Hepatocyte (in vitro differentiated cells): ENCODE measurements at regions not wholly inside any gene's neighbourhood (a gene's known extent, or its start where the extent isn't known, plus 50 kb on each side); places are given as distances from the start of the nearest gene placed in this dataset.

Source experiments
- EZH2 ChIP-seq: fragments of 200-600 bp; sonication (generic); IDR thresholded peaks from 2 replicates; pipeline ENCODE4 v1.6.1; 2016; ENCODE audit warnings: antibody characterized with exemption, mild to moderate bottlenecking, borderline replicate concordance
- EZH2phosphoT487 ChIP-seq: fragments of 200-600 bp; sonication (generic); IDR thresholded peaks from one replicate; pipeline ENCODE4 v1.6.1; 2018; ENCODE audit warnings: antibody characterized with exemption, mild to moderate bottlenecking, low read depth, moderate library complexity; ENCODE audit not compliant: unreplicated experiment, severe bottlenecking
- TF ChIP-seq, protein P1 (sequence below): fragments of 200-600 bp; sonication (generic); IDR thresholded peaks from 2 replicates; pipeline ENCODE4 v1.5.1; 2016; ENCODE audit warnings: antibody characterized with exemption, mild to moderate bottlenecking; ENCODE audit not compliant: poor library complexity

- TF ChIP-seq EZH2 (no peak), EZH2phosphoT487 (no peak)
- TF ChIP-seq, protein P1, sequence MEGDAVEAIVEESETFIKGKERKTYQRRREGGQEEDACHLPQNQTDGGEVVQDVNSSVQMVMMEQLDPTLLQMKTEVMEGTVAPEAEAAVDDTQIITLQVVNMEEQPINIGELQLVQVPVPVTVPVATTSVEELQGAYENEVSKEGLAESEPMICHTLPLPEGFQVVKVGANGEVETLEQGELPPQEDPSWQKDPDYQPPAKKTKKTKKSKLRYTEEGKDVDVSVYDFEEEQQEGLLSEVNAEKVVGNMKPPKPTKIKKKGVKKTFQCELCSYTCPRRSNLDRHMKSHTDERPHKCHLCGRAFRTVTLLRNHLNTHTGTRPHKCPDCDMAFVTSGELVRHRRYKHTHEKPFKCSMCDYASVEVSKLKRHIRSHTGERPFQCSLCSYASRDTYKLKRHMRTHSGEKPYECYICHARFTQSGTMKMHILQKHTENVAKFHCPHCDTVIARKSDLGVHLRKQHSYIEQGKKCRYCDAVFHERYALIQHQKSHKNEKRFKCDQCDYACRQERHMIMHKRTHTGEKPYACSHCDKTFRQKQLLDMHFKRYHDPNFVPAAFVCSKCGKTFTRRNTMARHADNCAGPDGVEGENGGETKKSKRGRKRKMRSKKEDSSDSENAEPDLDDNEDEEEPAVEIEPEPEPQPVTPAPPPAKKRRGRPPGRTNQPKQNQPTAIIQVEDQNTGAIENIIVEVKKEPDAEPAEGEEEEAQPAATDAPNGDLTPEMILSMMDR, result no peak
Measured at GRCh38 chr10:21449288-21449966, 76.1 kb downstream of the SKIDA1 start.
